ENCODE measurements at regions not wholly inside any gene's neighbourhood (a gene's known extent, or its start where the extent isn't known, plus 50 kb on each side); places are given as distances from the start of the nearest gene placed in this dataset.

DNA sequence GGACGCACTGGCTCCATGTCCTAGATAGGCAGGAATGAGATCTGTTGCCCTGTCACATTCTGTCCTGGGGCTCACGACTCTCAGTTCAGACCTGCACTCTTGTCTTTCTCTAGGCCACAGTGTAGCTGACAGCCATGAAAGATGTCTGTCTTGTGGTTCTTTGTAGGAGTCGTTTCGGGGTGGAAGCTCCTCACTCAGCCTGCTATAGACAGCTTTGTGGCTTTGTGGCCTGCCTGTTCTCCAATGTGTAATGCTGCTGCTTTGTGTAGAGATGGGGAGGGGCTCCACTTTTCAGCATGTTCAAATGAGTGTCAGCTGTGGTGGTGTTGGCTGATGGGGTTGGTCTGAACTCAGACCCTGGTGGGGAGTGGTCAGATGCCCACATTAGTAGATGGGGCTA is 410.7 kb downstream of the ACTR3B start:
- TF ChIP-seq POLR2A (IDR thresholded peaks at IDR 0.05) (no peak), EP300 (IDR thresholded peaks at IDR 0.05) (no peak), POLR2AphosphoS5 (IDR thresholded peaks at IDR 0.05) (no peak)
- TF ChIP-seq, protein P1, sequence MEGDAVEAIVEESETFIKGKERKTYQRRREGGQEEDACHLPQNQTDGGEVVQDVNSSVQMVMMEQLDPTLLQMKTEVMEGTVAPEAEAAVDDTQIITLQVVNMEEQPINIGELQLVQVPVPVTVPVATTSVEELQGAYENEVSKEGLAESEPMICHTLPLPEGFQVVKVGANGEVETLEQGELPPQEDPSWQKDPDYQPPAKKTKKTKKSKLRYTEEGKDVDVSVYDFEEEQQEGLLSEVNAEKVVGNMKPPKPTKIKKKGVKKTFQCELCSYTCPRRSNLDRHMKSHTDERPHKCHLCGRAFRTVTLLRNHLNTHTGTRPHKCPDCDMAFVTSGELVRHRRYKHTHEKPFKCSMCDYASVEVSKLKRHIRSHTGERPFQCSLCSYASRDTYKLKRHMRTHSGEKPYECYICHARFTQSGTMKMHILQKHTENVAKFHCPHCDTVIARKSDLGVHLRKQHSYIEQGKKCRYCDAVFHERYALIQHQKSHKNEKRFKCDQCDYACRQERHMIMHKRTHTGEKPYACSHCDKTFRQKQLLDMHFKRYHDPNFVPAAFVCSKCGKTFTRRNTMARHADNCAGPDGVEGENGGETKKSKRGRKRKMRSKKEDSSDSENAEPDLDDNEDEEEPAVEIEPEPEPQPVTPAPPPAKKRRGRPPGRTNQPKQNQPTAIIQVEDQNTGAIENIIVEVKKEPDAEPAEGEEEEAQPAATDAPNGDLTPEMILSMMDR (IDR thresholded peaks at IDR 0.05): no peak
- no peak for ATAC-seq (ENCODE audit: low FRiP score in 2 of 2)
- no peaks in the 10 kb centered on the region for H3K4me1 ChIP-seq
- H3K27me3 ChIP-seq: no peaks in the 10 kb centered on the region
- DNase-seq: no peak
- no peak overlapping the region for H3K27ac ChIP-seq
- 85 to 96% methylated on average over 4 of the region's 4 CpGs for WGBS, 2 donors
- peaks cover 0 to 4% (median 0%) of the 10 kb centered on the region in 4 donors for H3K9me3 ChIP-seq
- no peak overlapping the region for H3K4me3 ChIP-seq
- no peaks in the 10 kb centered on the region for H3K36me3 ChIP-seq

DNA sequence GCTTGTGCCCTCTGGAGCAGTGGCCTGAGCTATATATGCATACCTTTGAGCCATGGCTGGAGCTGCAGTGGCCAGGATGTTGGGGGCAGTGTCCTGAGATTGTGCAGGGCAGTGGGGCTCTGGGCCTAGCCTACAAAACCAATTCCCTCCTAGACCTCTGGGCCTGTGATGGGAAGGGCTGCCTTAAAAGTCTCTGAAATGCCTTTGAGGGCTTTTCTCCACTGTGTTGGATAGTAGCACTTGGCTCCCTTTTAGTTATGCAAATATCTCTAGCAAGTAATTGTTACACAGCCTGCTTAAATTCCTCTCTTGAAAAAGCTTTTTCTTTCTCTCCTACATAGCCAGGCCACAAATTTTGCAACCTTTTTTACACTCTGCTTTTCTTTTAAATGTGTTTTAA is 426.4 kb downstream of the ACTR3B start:
- Histone ChIP-seq H3K4me3 (no peak overlapping the region), H3K4me1 (no peaks in the 10 kb centered on the region), H3K9me3 (no peaks in the 10 kb centered on the region), H3K36me3 (no peaks in the 10 kb centered on the region), H3K27ac (no peak overlapping the region), H3K27me3 (no peaks in the 10 kb centered on the region)
- TF ChIP-seq, protein P1 (IDR thresholded peaks at IDR 0.05): no peak
- TF ChIP-seq POLR2A (IDR thresholded peaks at IDR 0.05): no peak
- TF ChIP-seq POLR2AphosphoS5 (IDR thresholded peaks at IDR 0.05): no peak
- TF ChIP-seq EP300 (IDR thresholded peaks at IDR 0.05): no peak
- no peak for ATAC-seq (ENCODE audit: low FRiP score in 2 of 2)
- no peak for DNase-seq

DNA sequence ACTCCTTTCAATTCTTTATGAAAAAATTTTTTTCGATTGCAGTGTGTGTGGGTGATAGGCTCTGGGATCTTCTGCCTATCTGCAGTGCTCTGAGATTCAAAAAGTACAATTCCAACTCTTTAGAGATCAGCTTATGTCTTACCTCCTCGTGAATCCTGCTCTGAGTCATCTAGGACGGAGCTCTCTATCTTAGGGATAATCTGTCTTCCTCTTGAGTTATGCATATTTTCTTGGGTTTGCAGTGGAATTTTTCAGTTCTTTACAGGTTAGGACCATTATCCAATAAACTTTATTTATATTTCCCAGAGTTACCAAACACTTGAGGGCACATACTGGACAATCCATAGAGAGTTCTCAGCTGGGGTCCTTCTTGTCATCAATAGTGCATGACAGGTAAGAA is 428.6 kb downstream of the ACTR3B start:
- DNase-seq: no peak
- no peak for ATAC-seq (ENCODE audit: low FRiP score in 2 of 2)
- WGBS, 2 donors: 73 to 75% methylated on average over 3 of the region's 3 CpGs
- no peaks in the 10 kb centered on the region for H3K27me3 ChIP-seq
- no peaks in the 10 kb centered on the region for H3K9me3 ChIP-seq
- TF ChIP-seq POLR2AphosphoS5 (IDR thresholded peaks at IDR 0.05) (no peak), EP300 (IDR thresholded peaks at IDR 0.05) (no peak), POLR2A (IDR thresholded peaks at IDR 0.05) (no peak)
- TF ChIP-seq, protein P1 (IDR thresholded peaks at IDR 0.05): no peak
- H3K27ac ChIP-seq: no peak overlapping the region
- no peak overlapping the region for H3K4me3 ChIP-seq
- peaks cover 0 to 5% (median 0%) of the 10 kb centered on the region in 4 donors for H3K4me1 ChIP-seq
- no peaks in the 10 kb centered on the region for H3K36me3 ChIP-seq

DNA sequence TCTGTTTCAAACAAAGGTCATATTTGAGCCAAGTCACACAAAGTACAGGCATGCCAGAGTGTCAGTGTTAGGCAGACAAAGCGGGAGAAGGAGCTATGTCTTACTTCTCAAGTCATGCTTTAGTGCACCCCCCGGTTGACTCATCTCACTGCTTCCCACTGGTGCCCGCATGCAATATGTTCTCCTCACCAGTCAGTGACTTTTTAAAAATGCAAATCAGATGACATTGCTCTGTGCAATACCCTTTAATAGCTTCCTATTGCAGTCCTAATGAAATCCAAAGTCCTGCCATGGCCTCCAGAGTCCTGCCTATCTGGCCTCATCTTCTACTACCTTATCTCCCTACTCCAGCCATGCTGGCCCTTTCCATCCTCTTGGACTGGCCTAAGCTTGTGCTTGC is 429.1 kb downstream of the ACTR3B start:
- Histone ChIP-seq H3K27ac (no peak overlapping the region), H3K4me1 (peaks cover 0 to 9% (median 0%) of the 10 kb centered on the region in 4 donors), H3K4me3 (no peak overlapping the region), H3K27me3 (no peaks in the 10 kb centered on the region), H3K9me3 (no peaks in the 10 kb centered on the region), H3K36me3 (no peaks in the 10 kb centered on the region)
- ATAC-seq (ENCODE audit: low FRiP score in 2 of 2) (no peak), DNase-seq (no peak)
- TF ChIP-seq POLR2AphosphoS5 (IDR thresholded peaks at IDR 0.05) (no peak), EP300 (IDR thresholded peaks at IDR 0.05) (no peak), POLR2A (IDR thresholded peaks at IDR 0.05) (no peak)
- TF ChIP-seq, protein P1 (IDR thresholded peaks at IDR 0.05): no peak
- WGBS, 2 donors: 93% methylated on average over 3 of the region's 3 CpGs

DNA sequence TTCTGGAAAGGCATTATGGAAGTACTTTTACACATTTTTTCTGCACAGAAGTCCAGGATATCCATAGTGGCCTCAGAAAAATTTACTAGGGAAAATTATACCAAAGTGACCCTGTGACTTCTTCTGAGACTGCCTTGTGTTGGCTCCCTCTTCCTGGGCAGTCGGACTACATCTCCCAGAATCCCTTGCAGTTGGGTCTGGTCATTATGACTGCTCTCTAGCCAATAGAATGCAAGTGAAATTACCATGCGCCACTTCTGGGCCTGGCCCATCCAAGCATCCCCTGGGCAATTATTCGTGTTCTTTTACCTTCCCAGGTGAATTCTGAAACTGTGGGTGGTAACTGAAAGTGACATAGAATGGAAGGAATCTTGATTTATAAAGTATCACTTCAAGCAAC is 430.9 kb downstream of the ACTR3B start:
- Histone ChIP-seq H3K27me3 (no peaks in the 10 kb centered on the region), H3K9me3 (no peaks in the 10 kb centered on the region), H3K27ac (no peak overlapping the region), H3K36me3 (no peaks in the 10 kb centered on the region), H3K4me1 (peaks cover 0 to 9% (median 0%) of the 10 kb centered on the region in 4 donors), H3K4me3 (no peak overlapping the region)
- 48 to 67% methylated on average over 3 of the region's 3 CpGs for WGBS, 2 donors
- DNase-seq: no peak
- ATAC-seq (ENCODE audit: low FRiP score in 2 of 2): no peak
- no peak for TF ChIP-seq POLR2A (IDR thresholded peaks at IDR 0.05)
- no peak for TF ChIP-seq EP300 (IDR thresholded peaks at IDR 0.05)
- TF ChIP-seq, protein P1 (IDR thresholded peaks at IDR 0.05): no peak
- TF ChIP-seq POLR2AphosphoS5 (IDR thresholded peaks at IDR 0.05): no peak
